ENCODE measurements at regions not wholly inside any gene's neighbourhood (a gene's known extent, or its start where the extent isn't known, plus 50 kb on each side); places are given as distances from the start of the nearest gene placed in this dataset.
"Not testable (repeated sequence)": the region's sequence is repeated elsewhere in the genome, so short reads cannot be mapped to it uniquely, and the experiment has no call there.

- no peak for DNase-seq
Measured at GRCh38 chr5:28961816-28962215, 1923.4 kb upstream of the CDH9 start.

GRCh38 chr5:28958581-28958980, 1920.2 kb upstream of the CDH9 start:
- no peak for DNase-seq

GRCh38 chr5:28957450-28957849, 1919.1 kb upstream of the CDH9 start:
- no peak for DNase-seq

- no peak for DNase-seq
Measured at GRCh38 chr5:28954074-28954473, 1915.7 kb upstream of the CDH9 start.

GRCh38 chr5:28947865-28948264, 1909.5 kb upstream of the CDH9 start:
- no peak for DNase-seq

- DNase-seq = no peak
Measured at GRCh38 chr5:28945859-28946258, 1907.5 kb upstream of the CDH9 start.

GRCh38 chr5:28929366-28929765, 1891.0 kb upstream of the CDH9 start:
- DNase-seq = not testable (repeated sequence)

- DNase-seq = not testable (repeated sequence)
Measured at GRCh38 chr5:28928327-28928790, 1890.0 kb upstream of the CDH9 start.

GRCh38 chr5:28927559-28928326, 1889.4 kb upstream of the CDH9 start:
- DNase-seq = no peak

GRCh38 chr5:28926422-28926821, 1888.0 kb upstream of the CDH9 start:
- DNase-seq = no peak

- DNase-seq = no peak
Measured at GRCh38 chr5:28917631-28918030, 1879.2 kb upstream of the CDH9 start.

- DNase-seq = no peak
Measured at GRCh38 chr5:28914297-28914696, 1875.9 kb upstream of the CDH9 start.

GRCh38 chr5:28903643-28904042, 1865.3 kb upstream of the CDH9 start:
- no peak for DNase-seq

- no peak for DNase-seq
Measured at GRCh38 chr5:28896949-28897348, 1858.6 kb upstream of the CDH9 start.

GRCh38 chr5:28880936-28881335, 1842.5 kb upstream of the CDH9 start:
- no peak for DNase-seq

GRCh38 chr5:28877050-28877449, 1838.7 kb upstream of the CDH9 start:
- no peak for DNase-seq

- DNase-seq = no peak
Measured at GRCh38 chr5:28864006-28864405, 1825.6 kb upstream of the CDH9 start.

- no peak for DNase-seq
Measured at GRCh38 chr5:28862860-28863196, 1824.4 kb upstream of the CDH9 start.

- DNase-seq = peak; percentile 29
Measured at GRCh38 chr5:28862137-28862859, 1823.9 kb upstream of the CDH9 start.

GRCh38 chr5:28855626-28856025, 1817.2 kb upstream of the CDH9 start:
- no peak for DNase-seq

GRCh38 chr5:28850320-28850921, 1812.0 kb upstream of the CDH9 start:
- DNase-seq = no peak

- DNase-seq = no peak
Measured at GRCh38 chr5:28831042-28831441, 1792.7 kb upstream of the CDH9 start.

GRCh38 chr5:28823231-28823630, 1784.8 kb upstream of the CDH9 start:
- no peak for DNase-seq

GRCh38 chr5:28822071-28822470, 1783.7 kb upstream of the CDH9 start:
- no peak for DNase-seq
